Uterus (tissue), 2 donors: ENCODE measurements at regions not wholly inside any gene's neighbourhood (a gene's known extent, or its start where the extent isn't known, plus 50 kb on each side); places are given as distances from the start of the nearest gene placed in this dataset.

Experiments used
- POLR2A ChIP-seq, 2 donors: fragments of 450-650 bp; IDR thresholded peaks; one replicate each; pipeline ENCODE4 v1.6.1; 2016; ENCODE audit warnings: antibody characterized with exemption in 2 of 2, mild to moderate bottlenecking in 1 of 2, moderate library complexity in 1 of 2
- TF ChIP-seq, protein P1 (sequence below), 4 experiments: fragments of 200-600 bp in 2 of 4; fragments of 450-650 bp in 2 of 4; sonication (generic) in 2 of 4; IDR thresholded peaks; one replicate each; pipeline ENCODE4 v1.5.1; 2016 to 2019; ENCODE audit warnings: antibody characterized with exemption in 4 of 4, mild to moderate bottlenecking in 2 of 4, moderate library complexity in 1 of 4

GRCh38 chr2:128512379-128513115 is 193.9 kb upstream of the HS6ST1 start:
- TF ChIP-seq, protein P1, sequence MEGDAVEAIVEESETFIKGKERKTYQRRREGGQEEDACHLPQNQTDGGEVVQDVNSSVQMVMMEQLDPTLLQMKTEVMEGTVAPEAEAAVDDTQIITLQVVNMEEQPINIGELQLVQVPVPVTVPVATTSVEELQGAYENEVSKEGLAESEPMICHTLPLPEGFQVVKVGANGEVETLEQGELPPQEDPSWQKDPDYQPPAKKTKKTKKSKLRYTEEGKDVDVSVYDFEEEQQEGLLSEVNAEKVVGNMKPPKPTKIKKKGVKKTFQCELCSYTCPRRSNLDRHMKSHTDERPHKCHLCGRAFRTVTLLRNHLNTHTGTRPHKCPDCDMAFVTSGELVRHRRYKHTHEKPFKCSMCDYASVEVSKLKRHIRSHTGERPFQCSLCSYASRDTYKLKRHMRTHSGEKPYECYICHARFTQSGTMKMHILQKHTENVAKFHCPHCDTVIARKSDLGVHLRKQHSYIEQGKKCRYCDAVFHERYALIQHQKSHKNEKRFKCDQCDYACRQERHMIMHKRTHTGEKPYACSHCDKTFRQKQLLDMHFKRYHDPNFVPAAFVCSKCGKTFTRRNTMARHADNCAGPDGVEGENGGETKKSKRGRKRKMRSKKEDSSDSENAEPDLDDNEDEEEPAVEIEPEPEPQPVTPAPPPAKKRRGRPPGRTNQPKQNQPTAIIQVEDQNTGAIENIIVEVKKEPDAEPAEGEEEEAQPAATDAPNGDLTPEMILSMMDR (IDR thresholded peaks at IDR 0.05): no peak
- TF ChIP-seq POLR2A (IDR thresholded peaks at IDR 0.05): no peak
